Activated CD8-positive, alpha-beta memory T cell treated with anti-CD3 and anti-CD28 coated beads, Interleukin-2, amount 10 ng/mL, durations not matched to agents 7 days and 5 days (primary cell): ENCODE measurements at regions not wholly inside any gene's neighbourhood (a gene's known extent, or its start where the extent isn't known, plus 50 kb on each side); places are given as distances from the start of the nearest gene placed in this dataset.

Experiments
- ATAC-seq: fragments of 150-1000 bp; cut with Tn5 transposase; one replicate; pipeline ENCODE4 v1.10.0; 2021; ENCODE audit warnings: moderate library complexity
- CTCF ChIA-PET: fragments of 350-600 bp; sonication (Branson Sonifier 250); formaldehyde crosslinking; loops from one replicate; lab custom pipeline; 2021; ENCODE audit warnings: antibody characterized with exemption; lab: Charles Lee
- DNase-seq: peaks from one replicate; pipeline ENCODE4 v3.0.0-alpha.2; 2020
- H3K27ac Mint-ChIP-seq: one replicate; pipeline ENCODE4 v1.8.0; 2021; ENCODE audit warnings: mild to moderate bottlenecking, mixed read lengths
- H3K27me3 Mint-ChIP-seq: one replicate; pipeline ENCODE4 v1.8.0; 2021; ENCODE audit warnings: mixed read lengths
- H3K36me3 Mint-ChIP-seq: one replicate; pipeline ENCODE4 v1.8.0; 2021; ENCODE audit warnings: mild to moderate bottlenecking, mixed read lengths
- H3K4me1 Mint-ChIP-seq: one replicate; pipeline ENCODE4 v1.8.0; 2021; ENCODE audit warnings: mixed read lengths
- H3K4me3 Mint-ChIP-seq: one replicate; pipeline ENCODE4 v1.8.0; 2021; ENCODE audit warnings: mild to moderate bottlenecking, moderate library complexity, mixed read lengths
- H3K9me3 Mint-ChIP-seq: one replicate; pipeline ENCODE4 v1.8.0; 2022; ENCODE audit warnings: low read depth, mixed read lengths

- H3K4me3 Mint-ChIP-seq = no peak overlapping the region
- no peak overlapping the region for H3K27ac Mint-ChIP-seq
- no peak for ATAC-seq
- H3K4me1 Mint-ChIP-seq = no peaks in the 10 kb centered on the region
- H3K9me3 Mint-ChIP-seq = peaks cover 3% of the 10 kb centered on the region
- CTCF ChIA-PET = no interaction called here
- H3K36me3 Mint-ChIP-seq = no peaks in the 10 kb centered on the region
- DNase-seq = no peak
- no peaks in the 10 kb centered on the region for H3K27me3 Mint-ChIP-seq
Measured at GRCh38 chr13:80605011-80605410, 264.1 kb upstream of the SPRY2 start.

DNA sequence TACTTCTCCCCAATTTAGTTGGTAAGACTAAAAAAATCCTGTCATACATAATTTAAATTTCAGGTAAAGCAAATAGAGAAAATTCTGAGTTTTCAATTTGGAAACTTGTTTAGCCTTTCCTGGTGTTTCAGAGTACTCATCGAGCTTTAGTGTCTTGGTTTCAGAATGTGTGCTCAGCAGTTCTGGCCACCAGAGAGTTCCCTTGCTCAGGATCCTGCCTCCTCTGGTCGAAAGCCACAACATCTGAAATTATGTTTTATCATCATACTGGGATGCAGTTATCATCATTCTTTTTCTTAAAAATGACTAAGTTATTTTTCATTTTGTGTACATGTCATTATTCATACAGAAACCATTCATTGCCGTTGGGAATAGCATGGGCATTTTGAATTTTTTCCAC is 263.2 kb upstream of the SPRY2 start:
- Mint-ChIP-seq H3K9me3 (peaks cover 3% of the 10 kb centered on the region), H3K4me3 (no peak overlapping the region), H3K27me3 (no peaks in the 10 kb centered on the region), H3K36me3 (no peaks in the 10 kb centered on the region), H3K27ac (no peak overlapping the region), H3K4me1 (no peaks in the 10 kb centered on the region)
- CTCF ChIA-PET = no interaction called here
- ATAC-seq = no peak
- no peak for DNase-seq

DNA sequence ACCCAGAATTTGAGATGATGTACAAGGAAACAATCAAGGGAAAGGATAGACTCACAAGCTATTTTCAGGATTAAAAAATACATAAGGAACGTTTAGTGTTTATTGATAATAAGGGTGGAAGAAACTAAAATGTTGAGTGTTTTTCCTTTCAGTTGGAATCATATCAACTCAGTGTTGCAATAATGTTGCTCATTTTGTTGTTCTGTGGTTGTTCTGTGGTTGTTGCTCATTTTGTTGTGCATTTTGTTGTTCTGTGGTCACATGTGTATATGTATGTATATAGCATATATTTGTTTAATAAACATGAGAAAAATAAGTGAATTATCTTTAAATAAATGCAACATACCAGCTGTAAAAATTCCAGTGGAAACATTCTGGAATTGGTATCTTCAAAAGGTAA is 262.4 kb upstream of the SPRY2 start:
- Mint-ChIP-seq H3K4me3 (no peak overlapping the region), H3K4me1 (no peaks in the 10 kb centered on the region), H3K36me3 (no peaks in the 10 kb centered on the region), H3K9me3 (peaks cover 3% of the 10 kb centered on the region), H3K27ac (no peak overlapping the region), H3K27me3 (no peaks in the 10 kb centered on the region)
- ATAC-seq (no peak), DNase-seq (no peak)
- CTCF ChIA-PET = no interaction called here

GRCh38 chr13:80599765-80600164 is 258.8 kb upstream of the SPRY2 start:
- Mint-ChIP-seq H3K27me3 (no peaks in the 10 kb centered on the region), H3K4me1 (no peaks in the 10 kb centered on the region), H3K36me3 (no peaks in the 10 kb centered on the region), H3K9me3 (peaks cover 3% of the 10 kb centered on the region), H3K27ac (no peak overlapping the region), H3K4me3 (no peak overlapping the region)
- ATAC-seq (no peak), DNase-seq (no peak)
- CTCF ChIA-PET = no interaction called here

DNA sequence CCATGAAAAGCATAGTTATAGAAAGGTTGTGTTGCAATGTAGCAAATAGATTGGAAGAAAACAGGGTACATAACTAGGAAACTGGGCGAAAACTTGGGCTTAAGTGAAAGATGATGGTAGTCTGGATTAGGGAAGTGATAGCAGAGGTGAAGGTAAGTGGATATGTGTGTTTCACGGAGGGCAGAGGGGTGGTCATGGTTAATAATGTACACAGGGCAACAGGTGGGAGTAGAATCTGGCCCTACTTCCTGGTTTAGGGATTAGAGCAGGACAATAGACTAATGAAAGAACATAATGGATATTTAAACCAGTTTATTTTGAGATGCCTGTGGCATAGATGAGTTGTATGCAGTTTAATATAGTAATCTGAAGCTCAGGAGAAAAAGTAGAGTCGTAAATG is 257.3 kb upstream of the SPRY2 start:
- Mint-ChIP-seq H3K4me1 (no peaks in the 10 kb centered on the region), H3K27me3 (no peaks in the 10 kb centered on the region), H3K9me3 (peaks cover 3% of the 10 kb centered on the region), H3K27ac (no peak overlapping the region), H3K36me3 (no peaks in the 10 kb centered on the region), H3K4me3 (no peak overlapping the region)
- no peak for DNase-seq
- CTCF ChIA-PET = no interaction called here
- no peak for ATAC-seq

GRCh38 chr13:80591976-80592740 is 251.2 kb upstream of the SPRY2 start:
- CTCF ChIA-PET = no interaction called here
- DNase-seq = no peak
- H3K27me3 Mint-ChIP-seq = no peaks in the 10 kb centered on the region

DNA sequence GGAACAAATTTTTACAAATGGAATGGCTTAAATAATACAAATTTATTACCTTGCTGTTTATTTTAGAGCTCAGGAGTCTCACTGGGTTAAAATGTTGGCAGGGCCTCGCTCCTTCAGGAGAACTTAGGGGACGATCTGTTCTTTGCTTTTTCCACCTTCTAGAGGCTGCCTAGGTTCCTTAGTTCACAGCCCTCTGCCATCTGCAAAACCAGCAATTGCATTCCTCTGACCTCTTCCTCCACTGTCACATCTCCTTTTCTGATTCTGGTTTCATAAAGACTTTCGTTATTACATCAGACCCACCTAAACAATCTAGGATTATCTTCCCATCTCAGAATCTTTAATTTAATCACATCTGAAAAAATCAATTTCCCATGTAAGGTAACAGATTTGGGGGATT is 249.6 kb upstream of the SPRY2 start:
- Mint-ChIP-seq H3K9me3 (no peaks in the 10 kb centered on the region), H3K36me3 (no peaks in the 10 kb centered on the region), H3K27me3 (no peaks in the 10 kb centered on the region), H3K4me3 (no peak overlapping the region), H3K27ac (no peak overlapping the region), H3K4me1 (no peaks in the 10 kb centered on the region)
- ATAC-seq (no peak), DNase-seq (no peak)
- CTCF ChIA-PET = no interaction called here

More at GRCh38 chr13:80591976-80592740, 251.2 kb upstream of the SPRY2 start:
- ATAC-seq = no peak
- H3K27ac Mint-ChIP-seq = no peak overlapping the region
- H3K9me3 Mint-ChIP-seq = no peaks in the 10 kb centered on the region
- H3K36me3 Mint-ChIP-seq = no peaks in the 10 kb centered on the region
- H3K4me1 Mint-ChIP-seq = no peaks in the 10 kb centered on the region
- no peak overlapping the region for H3K4me3 Mint-ChIP-seq

- DNase-seq (no peak), ATAC-seq (no peak)
- Mint-ChIP-seq H3K36me3 (no peaks in the 10 kb centered on the region), H3K27me3 (no peaks in the 10 kb centered on the region), H3K4me3 (no peak overlapping the region), H3K27ac (no peak overlapping the region), H3K9me3 (no peaks in the 10 kb centered on the region), H3K4me1 (no peaks in the 10 kb centered on the region)
- CTCF ChIA-PET = no interaction called here
Measured at GRCh38 chr13:80586356-80586755, 245.4 kb upstream of the SPRY2 start.

- H3K27me3 Mint-ChIP-seq = no peaks in the 10 kb centered on the region
- no peak overlapping the region for H3K4me3 Mint-ChIP-seq
- no peaks in the 10 kb centered on the region for H3K4me1 Mint-ChIP-seq
Measured at GRCh38 chr13:80585531-80585930, 244.6 kb upstream of the SPRY2 start.

GRCh38 chr13:80584785-80585184 is 243.9 kb upstream of the SPRY2 start:
- H3K4me1 Mint-ChIP-seq = no peaks in the 10 kb centered on the region
- peaks cover 5% of the 10 kb centered on the region for H3K9me3 Mint-ChIP-seq
- no peak for DNase-seq
- no peak overlapping the region for H3K4me3 Mint-ChIP-seq
- CTCF ChIA-PET = no interaction called here
- no peaks in the 10 kb centered on the region for H3K36me3 Mint-ChIP-seq
- ATAC-seq = no peak
- H3K27me3 Mint-ChIP-seq = no peaks in the 10 kb centered on the region
- no peak overlapping the region for H3K27ac Mint-ChIP-seq

More at GRCh38 chr13:80585531-80585930, 244.6 kb upstream of the SPRY2 start:
- ATAC-seq (no peak), DNase-seq (no peak)
- Mint-ChIP-seq H3K36me3 (no peaks in the 10 kb centered on the region), H3K9me3 (peaks cover 2% of the 10 kb centered on the region), H3K27ac (no peak overlapping the region)
- CTCF ChIA-PET = no interaction called here

GRCh38 chr13:80584306-80584705 is 243.4 kb upstream of the SPRY2 start:
- H3K4me1 Mint-ChIP-seq = no peaks in the 10 kb centered on the region
- H3K9me3 Mint-ChIP-seq = peaks cover 6% of the 10 kb centered on the region
- ATAC-seq = no peak
- no peaks in the 10 kb centered on the region for H3K36me3 Mint-ChIP-seq
- no peak overlapping the region for H3K4me3 Mint-ChIP-seq
- no peak for DNase-seq
- no peak overlapping the region for H3K27ac Mint-ChIP-seq
- no peaks in the 10 kb centered on the region for H3K27me3 Mint-ChIP-seq
- CTCF ChIA-PET = no interaction called here

DNA sequence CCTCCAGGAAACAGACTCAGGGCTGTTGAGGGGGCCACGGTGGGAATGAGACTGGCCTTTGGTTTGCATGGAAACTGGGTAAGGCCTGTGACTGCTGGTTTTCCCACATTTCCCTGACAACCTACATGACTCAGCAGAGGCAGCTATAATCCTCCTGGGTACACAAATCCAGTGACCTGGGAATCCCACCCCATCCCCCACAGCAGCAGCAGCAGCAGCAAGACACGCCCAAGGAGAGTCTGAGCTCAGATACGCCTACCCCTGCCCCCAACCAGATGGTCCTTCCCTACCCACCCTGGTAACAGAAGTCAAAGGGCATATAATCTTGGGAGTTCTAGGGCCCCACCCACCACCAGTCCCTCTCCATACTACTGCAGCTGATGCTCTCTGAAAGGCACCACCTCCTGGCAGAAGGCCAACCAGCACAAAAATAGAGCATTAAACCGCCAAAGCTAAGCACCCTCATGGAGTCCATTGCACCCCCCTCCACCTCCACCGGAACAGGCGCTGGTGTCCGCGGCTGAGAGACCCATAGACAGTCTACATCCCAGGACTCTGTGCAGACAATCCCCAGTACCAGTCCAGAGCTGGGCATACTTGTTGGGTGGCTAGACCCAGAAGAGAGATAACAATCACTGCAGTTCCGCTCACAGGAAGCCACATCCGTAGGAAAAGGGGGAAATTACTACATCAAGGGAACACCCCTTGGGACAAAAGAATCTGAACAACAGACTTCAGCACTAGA is 237.2 kb upstream of the SPRY2 start:
- Mint-ChIP-seq H3K4me3 (no peak overlapping the region), H3K27me3 (no peaks in the 10 kb centered on the region), H3K9me3 (peaks cover 10% of the 10 kb centered on the region), H3K4me1 (no peaks in the 10 kb centered on the region), H3K27ac (no peak overlapping the region), H3K36me3 (no peaks in the 10 kb centered on the region)
- ATAC-seq = no peak
- no peak for DNase-seq
- CTCF ChIA-PET = no interaction called here

- ATAC-seq = no peak
- no peak overlapping the region for H3K27ac Mint-ChIP-seq
- H3K4me3 Mint-ChIP-seq = no peak overlapping the region
- H3K9me3 Mint-ChIP-seq = peaks cover 10% of the 10 kb centered on the region
- H3K36me3 Mint-ChIP-seq = no peaks in the 10 kb centered on the region
- CTCF ChIA-PET = no interaction called here
- H3K4me1 Mint-ChIP-seq = no peaks in the 10 kb centered on the region
- DNase-seq = no peak
- no peaks in the 10 kb centered on the region for H3K27me3 Mint-ChIP-seq
Measured at GRCh38 chr13:80577285-80577684, 236.4 kb upstream of the SPRY2 start.

- ATAC-seq = no peak
Measured at GRCh38 chr13:80574113-80574850, 233.4 kb upstream of the SPRY2 start.

More at GRCh38 chr13:80574113-80574850, 233.4 kb upstream of the SPRY2 start:
- DNase-seq = no peak
- Mint-ChIP-seq H3K36me3 (no peaks in the 10 kb centered on the region), H3K9me3 (peaks cover 4% of the 10 kb centered on the region), H3K27ac (no peak overlapping the region), H3K4me3 (no peak overlapping the region), H3K27me3 (no peaks in the 10 kb centered on the region), H3K4me1 (no peaks in the 10 kb centered on the region)
- CTCF ChIA-PET = no interaction called here
